Calu3 (cell line): ENCODE measurements at regions not wholly inside any gene's neighbourhood (a gene's known extent, or its start where the extent isn't known, plus 50 kb on each side); places are given as distances from the start of the nearest gene placed in this dataset.

ENCODE experiments used
- BruUV-seq: library from RNA; stranded (reverse); fragments of 400-500 nt; replicated peaks from 2 replicates; lab custom pipeline; 2021; lab: Mats Ljungman, UMichigan
- CTCF ChIA-PET: fragments of 300-600 bp; sonication (Branson Sonifier 250); formaldehyde crosslinking; loops from one replicate; lab custom pipeline; 2022; ENCODE audit warnings: antibody characterized with exemption; lab: Charles Lee
- DNase-seq: peaks from one replicate; pipeline ENCODE4 v3.0.0; 2022
- H3K27ac Mint-ChIP-seq: one replicate; pipeline ENCODE4 v1.8.0; 2022; ENCODE audit warnings: mixed read lengths; ENCODE audit not compliant: unreplicated experiment
- H3K27me3 Mint-ChIP-seq: one replicate; pipeline ENCODE4 v1.8.0; 2022; ENCODE audit warnings: mixed read lengths; ENCODE audit not compliant: unreplicated experiment
- H3K36me3 Mint-ChIP-seq: one replicate; pipeline ENCODE4 v1.8.0; 2022; ENCODE audit warnings: mild to moderate bottlenecking, moderate library complexity, mixed read lengths; ENCODE audit not compliant: insufficient read depth, unreplicated experiment
- H3K4me1 Mint-ChIP-seq: one replicate; pipeline ENCODE4 v1.8.0; 2022; ENCODE audit warnings: mild to moderate bottlenecking, low read depth, mixed read lengths; ENCODE audit not compliant: unreplicated experiment
- H3K4me3 Mint-ChIP-seq: one replicate; pipeline ENCODE4 v1.8.0; 2022; ENCODE audit warnings: mild to moderate bottlenecking, low read depth, moderate library complexity, mixed read lengths; ENCODE audit not compliant: unreplicated experiment
- H3K9me3 Mint-ChIP-seq: one replicate; pipeline ENCODE4 v1.8.0; 2022; ENCODE audit warnings: low read depth, mixed read lengths; ENCODE audit not compliant: unreplicated experiment
- intact Hi-C: fragments of 100-400 bp; cut with micrococcal nuclease; formaldehyde crosslinking; loops from one replicate; pipeline ENCODE4 v1.10.0; 2022; ENCODE audit not compliant: unreplicated experiment
- TF ChIP-seq, protein P1 (sequence below): fragments of 200-600 bp; IDR thresholded peaks from one replicate; pipeline ENCODE4 v1.8.0; 2022; ENCODE audit warnings: antibody characterized with exemption; ENCODE audit not compliant: unreplicated experiment

DNA sequence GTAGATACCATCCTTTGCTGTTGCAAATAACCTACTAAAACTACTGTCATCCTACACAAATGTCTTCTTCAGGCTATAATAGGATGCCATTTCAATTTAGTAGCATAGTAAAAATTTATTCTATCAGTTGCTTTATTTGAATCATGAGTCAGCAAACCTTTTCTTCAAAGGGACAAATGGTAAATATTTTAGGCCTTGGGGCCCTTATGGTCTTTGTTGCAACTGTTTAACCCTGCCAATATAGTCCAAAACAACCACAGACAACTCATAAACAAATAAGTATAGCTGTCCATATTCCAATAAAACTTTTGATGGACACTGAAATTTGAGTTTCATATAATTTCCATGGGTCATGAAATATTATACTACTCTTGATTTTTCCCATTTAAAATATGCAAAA, 54.0 kb upstream of the CCBE1 start:
- CTCF ChIA-PET, result no interaction called here
- Mint-ChIP-seq H3K4me3 (no peak overlapping the region), H3K4me1 (peaks cover 9% of the 10 kb centered on the region), H3K27ac (no peak overlapping the region), H3K36me3 (no peaks in the 10 kb centered on the region), H3K27me3 (no peaks in the 10 kb centered on the region), H3K9me3 (peaks cover 8% of the 10 kb centered on the region)
- TF ChIP-seq, protein P1, sequence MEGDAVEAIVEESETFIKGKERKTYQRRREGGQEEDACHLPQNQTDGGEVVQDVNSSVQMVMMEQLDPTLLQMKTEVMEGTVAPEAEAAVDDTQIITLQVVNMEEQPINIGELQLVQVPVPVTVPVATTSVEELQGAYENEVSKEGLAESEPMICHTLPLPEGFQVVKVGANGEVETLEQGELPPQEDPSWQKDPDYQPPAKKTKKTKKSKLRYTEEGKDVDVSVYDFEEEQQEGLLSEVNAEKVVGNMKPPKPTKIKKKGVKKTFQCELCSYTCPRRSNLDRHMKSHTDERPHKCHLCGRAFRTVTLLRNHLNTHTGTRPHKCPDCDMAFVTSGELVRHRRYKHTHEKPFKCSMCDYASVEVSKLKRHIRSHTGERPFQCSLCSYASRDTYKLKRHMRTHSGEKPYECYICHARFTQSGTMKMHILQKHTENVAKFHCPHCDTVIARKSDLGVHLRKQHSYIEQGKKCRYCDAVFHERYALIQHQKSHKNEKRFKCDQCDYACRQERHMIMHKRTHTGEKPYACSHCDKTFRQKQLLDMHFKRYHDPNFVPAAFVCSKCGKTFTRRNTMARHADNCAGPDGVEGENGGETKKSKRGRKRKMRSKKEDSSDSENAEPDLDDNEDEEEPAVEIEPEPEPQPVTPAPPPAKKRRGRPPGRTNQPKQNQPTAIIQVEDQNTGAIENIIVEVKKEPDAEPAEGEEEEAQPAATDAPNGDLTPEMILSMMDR, result no peak
- no peak for DNase-seq
- intact Hi-C loops, result no loop called here
- no TSS peak for BruUV-seq

DNA sequence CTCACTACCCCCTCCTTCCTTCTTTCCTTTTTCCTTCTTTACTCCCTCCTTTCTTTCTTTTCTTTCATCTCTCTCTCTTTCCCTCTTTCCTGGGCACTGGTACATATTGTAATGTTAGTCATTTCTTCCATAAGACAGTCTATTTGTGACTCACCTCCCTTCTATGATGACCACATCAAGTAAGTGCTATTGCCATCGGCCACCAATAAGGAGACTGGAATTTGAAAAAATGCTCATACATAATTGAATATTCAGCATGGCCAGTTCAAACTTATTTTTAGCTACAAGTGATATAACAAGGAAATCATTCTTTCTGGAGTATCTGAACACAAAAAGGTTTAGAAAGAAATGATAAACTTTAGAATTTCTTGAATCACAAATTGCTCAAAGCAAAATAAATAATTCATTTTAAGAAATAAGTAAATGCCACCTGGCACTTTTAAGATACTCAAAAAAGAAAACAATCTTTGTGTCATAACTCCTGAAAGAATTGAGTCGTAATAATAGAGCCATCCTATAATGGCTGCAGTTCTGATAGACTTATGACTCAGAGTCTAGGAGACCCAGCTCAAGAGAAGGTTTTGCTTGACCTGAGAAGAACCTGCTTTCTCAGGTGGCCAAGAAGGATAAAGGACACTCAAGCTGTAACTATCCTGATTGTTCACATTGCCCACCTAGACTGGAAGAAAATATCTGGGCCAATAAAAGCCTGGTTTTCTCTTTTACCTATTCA, 51.6 kb upstream of the CCBE1 start:
- intact Hi-C loops, result no loop called here
- TF ChIP-seq, protein P1, result no peak
- Mint-ChIP-seq H3K36me3 (no peaks in the 10 kb centered on the region), H3K4me3 (no peak overlapping the region), H3K27me3 (no peaks in the 10 kb centered on the region), H3K4me1 (peaks cover 9% of the 10 kb centered on the region), H3K27ac (no peak overlapping the region), H3K9me3 (peaks cover 8% of the 10 kb centered on the region)
- BruUV-seq, result no TSS peak
- no peak for DNase-seq
- CTCF ChIA-PET, result interaction anchor here (0.6 to 1.3 kb wide), 2 partner anchors 10 to 21 kb away, joined by 3 to 4 read pairs; no protein-coding TSS in a partner anchor
